Spleen (tissue), 11 donors: ENCODE measurements at regions not wholly inside any gene's neighbourhood (a gene's known extent, or its start where the extent isn't known, plus 50 kb on each side); places are given as distances from the start of the nearest gene placed in this dataset.

Experiments
- DNase-seq: peaks from one replicate; pipeline ENCODE4 v3.0.0-alpha.2; 2020
- H3K27ac ChIP-seq, 8 donors: fragments of 200-600 bp; sonication (generic) in 7 of 8; 1 replicate in 4 of 8; 2 replicates in 4 of 8; pipeline versions ENCODE4 v1.5.0 to v1.8.0; 2016 to 2021; ENCODE audit warnings: inconsistent platforms in 4 of 8, mild to moderate bottlenecking in 4 of 8, moderate library complexity in 1 of 8
- H3K27me3 ChIP-seq, 7 donors: fragments of 200-600 bp; sonication (generic) in 6 of 7; replicated peaks in 1 of 7; 1 replicate in 4 of 7; 2 replicates in 3 of 7; pipeline versions ENCODE4 v1.5.0 to v1.8.0; 2016 to 2021; ENCODE audit warnings: inconsistent platforms in 3 of 7, mild to moderate bottlenecking in 1 of 7
- H3K36me3 ChIP-seq, 6 donors: fragments of 200-600 bp; sonication (generic) in 5 of 6; 1 replicate in 4 of 6; 2 replicates in 2 of 6; pipeline versions ENCODE4 v1.5.0 to v1.8.0; 2016 to 2021; ENCODE audit warnings: inconsistent platforms in 2 of 6
- H3K4me1 ChIP-seq, 6 donors: fragments of 200-600 bp; sonication (generic) in 5 of 6; 1 replicate in 3 of 6; 2 replicates in 3 of 6; pipeline versions ENCODE4 v1.5.0 to v1.8.0; 2016 to 2021; ENCODE audit warnings: inconsistent platforms in 3 of 6
- H3K4me3 ChIP-seq, 8 donors: fragments of 200-600 bp; sonication (generic) in 7 of 8; 1 replicate in 4 of 8; 2 replicates in 4 of 8; pipeline versions ENCODE4 v1.5.0 to v1.8.0; 2016 to 2021; ENCODE audit warnings: inconsistent platforms in 4 of 8, mild to moderate bottlenecking in 4 of 8, moderate library complexity in 2 of 8
- H3K9me3 ChIP-seq, 8 donors: fragments of 200-600 bp; sonication (generic) in 7 of 8; 1 replicate in 4 of 8; 2 replicates in 4 of 8; pipeline versions ENCODE4 v1.5.0 to v1.8.0; 2016 to 2021; ENCODE audit warnings: inconsistent platforms in 4 of 8
- CTCF ChIP-seq, 11 experiments: fragments of 200-600 bp in 7 of 11; fragments of 450-650 bp in 4 of 11; sonication (generic) in 4 of 11; IDR thresholded peaks in 8 of 11; conservative IDR thresholded peaks in 3 of 11; 1 replicate in 7 of 11; 2 replicates in 4 of 11; pipeline versions ENCODE4 v1.4.0 to v1.8.0; 2016 to 2021; ENCODE audit warnings: antibody characterized with exemption in 11 of 11, inconsistent platforms in 4 of 11, mild to moderate bottlenecking in 1 of 11
- POLR2A ChIP-seq, 3 donors: fragments of 450-650 bp; IDR thresholded peaks; one replicate each; pipeline ENCODE4 v1.5.1; 2017; ENCODE audit warnings: antibody characterized with exemption in 3 of 3, mild to moderate bottlenecking in 1 of 3
- POLR2AphosphoS5 ChIP-seq, 3 donors: sonication (generic); formaldehyde crosslinking; IDR thresholded peaks; one replicate each; pipeline ENCODE4 v1.5.1; 2017; ENCODE audit warnings: antibody characterized with exemption in 3 of 3
- WGBS, 5 donors: extraction: QIAGEN DNeasy Blood & Tissue Kit in 3 of 5; methylation state at CpG; one replicate each; pipeline versions ENCODE4 v1.1.5 to v1.1.7; 2013 to 2018; 5-methylcytosine and 5-hydroxymethylcytosine counted together
- intact Hi-C: fragments of 100-400 bp; cut with DNase I; formaldehyde crosslinking; loops from one replicate; pipeline ENCODE4 v1.15.0; 2023; ENCODE audit warnings: low total_unique reads
- donor health status: healthy with polysubstance abuse.
- donor health status: DM: no; HTN: no; CAD: no; lungs with moderate emphysema.
- donor health status: DM: no; HTN: no; CAD: no.
- donor health status: Bipolar disorder and iron deficiency.
- donor health status: healthy.
- donor health status: DM: no; HTN: no; CAD: no.
- donor health status: DM: yes; HTN: yes; CAD: no.

- H3K36me3 ChIP-seq = no peaks in the 10 kb centered on the region
- no peaks in the 10 kb centered on the region for H3K9me3 ChIP-seq
- peaks cover 0 to 6% (median 0%) of the 10 kb centered on the region in 6 donors for H3K4me1 ChIP-seq
- no peak overlapping the region for H3K4me3 ChIP-seq
- WGBS, 5 donors = 81 to 97% (median 89%) methylated on average over 1 of the region's 1 CpG
- H3K27me3 ChIP-seq = peaks cover 0 to 16% (median 0%) of the 10 kb centered on the region in 7 donors
- no peak for TF ChIP-seq POLR2A (IDR thresholded peaks at IDR 0.05)
- no peak for TF ChIP-seq CTCF (IDR thresholded peaks at IDR 0.05 in 8 of 11, conservative IDR thresholded peaks at IDR 0.05 in 3 of 11)
- TF ChIP-seq POLR2AphosphoS5 (IDR thresholded peaks at IDR 0.05) = no peak
- intact Hi-C loops = no loop called here
- DNase-seq = no peak
- no peak overlapping the region for H3K27ac ChIP-seq
Measured at GRCh38 chr7:25828468-25828867, 323.5 kb upstream of the NFE2L3 start.

GRCh38 chr7:25829663-25830062, 322.3 kb upstream of the NFE2L3 start:
- TF ChIP-seq POLR2AphosphoS5 (IDR thresholded peaks at IDR 0.05) = no peak
- Histone ChIP-seq H3K9me3 (no peaks in the 10 kb centered on the region), H3K27ac (no peak overlapping the region), H3K4me3 (no peak overlapping the region), H3K36me3 (no peaks in the 10 kb centered on the region), H3K27me3 (peaks cover 0 to 9% (median 0%) of the 10 kb centered on the region in 7 donors), H3K4me1 (peaks cover 0 to 6% (median 0%) of the 10 kb centered on the region in 6 donors)
- intact Hi-C loops = no loop called here
- DNase-seq = no peak

- no peak for TF ChIP-seq POLR2A (IDR thresholded peaks at IDR 0.05)
- no peak for TF ChIP-seq POLR2AphosphoS5 (IDR thresholded peaks at IDR 0.05)
- TF ChIP-seq CTCF (IDR thresholded peaks at IDR 0.05 in 8 of 11, conservative IDR thresholded peaks at IDR 0.05 in 3 of 11) = no peak
- no peaks in the 10 kb centered on the region for H3K36me3 ChIP-seq
- H3K27ac ChIP-seq = no peak overlapping the region
- 62 to 79% (median 71%) methylated on average over 3 of the region's 3 CpGs for WGBS, 5 donors
- intact Hi-C loops = no loop called here
- DNase-seq = no peak
- no peaks in the 10 kb centered on the region for H3K9me3 ChIP-seq
- H3K4me1 ChIP-seq = peaks cover 0 to 6% (median 0%) of the 10 kb centered on the region in 6 donors
- H3K27me3 ChIP-seq = peaks cover 0 to 6% (median 0%) of the 10 kb centered on the region in 7 donors
- H3K4me3 ChIP-seq = no peak overlapping the region
Measured at GRCh38 chr7:25830215-25830614, 321.8 kb upstream of the NFE2L3 start.

- TF ChIP-seq POLR2A (IDR thresholded peaks at IDR 0.05) = no peak
- Histone ChIP-seq H3K27ac (no peak overlapping the region), H3K4me3 (no peak overlapping the region), H3K9me3 (no peaks in the 10 kb centered on the region), H3K4me1 (peaks cover 0 to 6% (median 0%) of the 10 kb centered on the region in 6 donors), H3K27me3 (peaks cover 0 to 6% (median 0%) of the 10 kb centered on the region in 7 donors), H3K36me3 (no peaks in the 10 kb centered on the region)
- WGBS, 5 donors = 74 to 87% (median 78%) methylated on average over 6 of the region's 6 CpGs
- intact Hi-C loops = no loop called here
- DNase-seq = no peak
Measured at GRCh38 chr7:25831062-25831691, 320.8 kb upstream of the NFE2L3 start.

- no peak for TF ChIP-seq CTCF (IDR thresholded peaks at IDR 0.05 in 8 of 11, conservative IDR thresholded peaks at IDR 0.05 in 3 of 11)
- TF ChIP-seq POLR2A (IDR thresholded peaks at IDR 0.05) = no peak
- no peak for TF ChIP-seq POLR2AphosphoS5 (IDR thresholded peaks at IDR 0.05)
- no peak overlapping the region for H3K27ac ChIP-seq
- 62 to 78% (median 74%) methylated on average over 8 of the region's 8 CpGs for WGBS, 5 donors
Measured at GRCh38 chr7:25831831-25832411, 320.1 kb upstream of the NFE2L3 start.

More at GRCh38 chr7:25831831-25832411, 320.1 kb upstream of the NFE2L3 start:
- no peak for DNase-seq
- Histone ChIP-seq H3K4me1 (peaks cover 0 to 6% (median 0%) of the 10 kb centered on the region in 6 donors), H3K36me3 (no peaks in the 10 kb centered on the region), H3K27me3 (peaks cover 0 to 6% (median 0%) of the 10 kb centered on the region in 7 donors), H3K4me3 (no peak overlapping the region), H3K9me3 (no peaks in the 10 kb centered on the region)
- intact Hi-C loops = no loop called here
